Adrenal gland (tissue), 5 donors: ENCODE measurements at regions not wholly inside any gene's neighbourhood (a gene's known extent, or its start where the extent isn't known, plus 50 kb on each side); places are given as distances from the start of the nearest gene placed in this dataset.

Experiments used
- CTCF ChIP-seq, 6 experiments: fragments of 450-650 bp in 4 of 6; fragments of 200-600 bp in 2 of 6; sonication (generic) in 1 of 6; IDR thresholded peaks; 1 replicate in 5 of 6; 2 replicates in 1 of 6; pipeline versions ENCODE4 v1.5.1 to v1.8.0; 2016 to 2021; ENCODE audit warnings: antibody characterized with exemption in 6 of 6, mild to moderate bottlenecking in 2 of 6, moderate library complexity in 1 of 6
- POLR2A ChIP-seq, 2 donors: fragments of 450-650 bp; IDR thresholded peaks; one replicate each; pipeline ENCODE4 v1.6.1; 2017; ENCODE audit warnings: antibody characterized with exemption in 2 of 2, mild to moderate bottlenecking in 2 of 2, moderate library complexity in 1 of 2
- donor health status: DM: no; HTN: no; CAD: no.

GRCh38 chr2:15726321-15727057, 134.8 kb downstream of the DDX1 start:
- no peak for TF ChIP-seq CTCF (IDR thresholded peaks at IDR 0.05)
- no peak for TF ChIP-seq POLR2A (IDR thresholded peaks at IDR 0.05)
